ENCODE measurements at regions not wholly inside any gene's neighbourhood (a gene's known extent, or its start where the extent isn't known, plus 50 kb on each side); places are given as distances from the start of the nearest gene placed in this dataset.

GRCh38 chr3:30501526-30501925 lies 104.9 kb upstream of the TGFBR2 start:
- TF ChIP-seq CTCF (IDR thresholded peaks at IDR 0.05; ENCODE audit: low read depth, low read length, missing control alignments), result no peak
- no peaks in the 10 kb centered on the region for H3K27me3 ChIP-seq (replicated peaks)
- no peaks in the 10 kb centered on the region for H3K36me3 ChIP-seq (replicated peaks)
- no peak overlapping the region for H3K4me3 ChIP-seq (ENCODE audit: low read depth, low read length)
- no peak overlapping the region for H3K27ac ChIP-seq
- in situ Hi-C loops (cut with HindIII; ENCODE audit: low pct_ligation_motif_present, low sequenced_read_pairs), result no loop called here
- DNase-seq, result no peak

- Histone ChIP-seq H3K27ac (no peak overlapping the region), H3K4me3 (ENCODE audit: low read depth, low read length) (no peak overlapping the region), H3K36me3 (replicated peaks) (no peaks in the 10 kb centered on the region), H3K27me3 (replicated peaks) (no peaks in the 10 kb centered on the region)
- no peak for DNase-seq
- in situ Hi-C loops (cut with HindIII; ENCODE audit: low pct_ligation_motif_present, low sequenced_read_pairs), result no loop called here
- no peak for TF ChIP-seq CTCF (IDR thresholded peaks at IDR 0.05; ENCODE audit: low read depth, low read length, missing control alignments)
Observed at GRCh38 chr3:30502051-30502741, 104.2 kb upstream of the TGFBR2 start.

GRCh38 chr3:30502742-30503073 lies 103.7 kb upstream of the TGFBR2 start:
- H3K4me3 ChIP-seq (ENCODE audit: low read depth, low read length), result no peak overlapping the region
- no peak for DNase-seq
- in situ Hi-C loops (cut with HindIII; ENCODE audit: low pct_ligation_motif_present, low sequenced_read_pairs), result no loop called here
- H3K36me3 ChIP-seq (replicated peaks), result no peaks in the 10 kb centered on the region
- no peak overlapping the region for H3K27ac ChIP-seq
- TF ChIP-seq CTCF (IDR thresholded peaks at IDR 0.05; ENCODE audit: low read depth, low read length, missing control alignments), result no peak
- H3K27me3 ChIP-seq (replicated peaks), result no peaks in the 10 kb centered on the region

- Histone ChIP-seq H3K27ac (no peak overlapping the region), H3K4me3 (ENCODE audit: low read depth, low read length) (no peak overlapping the region), H3K36me3 (replicated peaks) (no peaks in the 10 kb centered on the region), H3K27me3 (replicated peaks) (no peaks in the 10 kb centered on the region)
- DNase-seq, result no peak
- in situ Hi-C loops (cut with HindIII; ENCODE audit: low pct_ligation_motif_present, low sequenced_read_pairs), result no loop called here
- no peak for TF ChIP-seq CTCF (IDR thresholded peaks at IDR 0.05; ENCODE audit: low read depth, low read length, missing control alignments)
Observed at GRCh38 chr3:30503446-30503845, 103.0 kb upstream of the TGFBR2 start.

GRCh38 chr3:30504939-30505338 lies 101.5 kb upstream of the TGFBR2 start:
- no peak overlapping the region for H3K4me3 ChIP-seq (ENCODE audit: low read depth, low read length)
- no peaks in the 10 kb centered on the region for H3K27me3 ChIP-seq (replicated peaks)
- H3K27ac ChIP-seq, result no peak overlapping the region
- in situ Hi-C loops (cut with HindIII; ENCODE audit: low pct_ligation_motif_present, low sequenced_read_pairs), result no loop called here
- no peak for DNase-seq
- TF ChIP-seq CTCF (IDR thresholded peaks at IDR 0.05; ENCODE audit: low read depth, low read length, missing control alignments), result no peak
- H3K36me3 ChIP-seq (replicated peaks), result no peaks in the 10 kb centered on the region

GRCh38 chr3:30505866-30506520 lies 100.4 kb upstream of the TGFBR2 start:
- H3K27ac ChIP-seq, result no peak overlapping the region
- no peaks in the 10 kb centered on the region for H3K27me3 ChIP-seq (replicated peaks)
- no peak overlapping the region for H3K4me3 ChIP-seq (ENCODE audit: low read depth, low read length)
- H3K36me3 ChIP-seq (replicated peaks), result no peaks in the 10 kb centered on the region
- peak; percentile 56 for DNase-seq
- in situ Hi-C loops (cut with HindIII; ENCODE audit: low pct_ligation_motif_present, low sequenced_read_pairs), result no loop called here
- TF ChIP-seq CTCF (IDR thresholded peaks at IDR 0.05; ENCODE audit: low read depth, low read length, missing control alignments), result no peak
